NCI-H748 (cell line): ENCODE measurements at regions not wholly inside any gene's neighbourhood (a gene's known extent, or its start where the extent isn't known, plus 50 kb on each side); places are given as distances from the start of the nearest gene placed in this dataset.
A peak's percentile ranks its signal among the peaks of the same experiment; 100 is the strongest.

Experiments used
- DNase-seq: peaks from one replicate; lab custom pipeline; 2025; ENCODE audit not compliant: unreplicated experiment; lab: John Stamatoyannopoulos, UW

- no peak for DNase-seq
Observed at GRCh38 chr10:128419466-128420019, 293.3 kb upstream of the MKI67 start.

- no peak for DNase-seq
Observed at GRCh38 chr10:128420623-128421022, 294.4 kb upstream of the MKI67 start.

- no peak for DNase-seq
Observed at GRCh38 chr10:128421371-128422160, 295.3 kb upstream of the MKI67 start.

DNA sequence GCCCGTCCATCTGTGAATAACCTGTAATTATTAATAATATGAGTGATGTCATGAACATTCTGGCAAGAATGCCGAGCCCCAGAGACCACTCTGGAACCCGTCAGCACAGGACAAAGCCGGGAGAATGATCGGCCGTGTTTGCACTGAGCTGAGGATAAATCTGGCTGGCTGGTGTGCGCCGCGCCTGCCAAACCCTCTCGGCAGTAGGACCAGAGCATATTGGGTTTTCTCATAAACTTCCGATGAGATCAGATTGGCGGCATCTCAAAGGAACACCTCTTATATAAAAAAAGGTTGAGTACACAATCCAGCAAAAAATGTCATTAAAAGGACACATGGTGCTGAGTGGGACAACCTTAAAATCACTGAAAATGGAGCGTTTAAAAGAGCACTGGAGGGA lies 296.0 kb upstream of the MKI67 start:
- no peak for DNase-seq

DNA sequence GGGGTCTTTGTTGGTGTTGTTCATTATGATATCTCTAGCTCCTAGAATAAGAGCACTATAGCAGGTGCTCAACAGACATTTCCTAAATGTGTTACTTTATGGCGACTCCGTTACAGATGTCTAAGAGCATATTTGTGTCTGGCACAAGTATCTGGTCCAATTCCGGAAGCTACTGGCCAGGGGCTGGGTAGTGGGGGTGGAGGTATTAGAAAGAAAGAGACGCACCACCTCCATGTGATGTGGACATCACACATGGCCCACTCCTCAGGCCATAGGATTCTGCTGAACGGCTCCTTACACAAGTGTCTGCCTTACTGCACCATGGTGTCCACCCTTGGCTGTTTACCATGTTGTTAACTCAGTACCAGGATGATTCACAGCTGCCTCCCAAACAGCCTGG lies 296.8 kb upstream of the MKI67 start:
- DNase-seq: no peak

DNA sequence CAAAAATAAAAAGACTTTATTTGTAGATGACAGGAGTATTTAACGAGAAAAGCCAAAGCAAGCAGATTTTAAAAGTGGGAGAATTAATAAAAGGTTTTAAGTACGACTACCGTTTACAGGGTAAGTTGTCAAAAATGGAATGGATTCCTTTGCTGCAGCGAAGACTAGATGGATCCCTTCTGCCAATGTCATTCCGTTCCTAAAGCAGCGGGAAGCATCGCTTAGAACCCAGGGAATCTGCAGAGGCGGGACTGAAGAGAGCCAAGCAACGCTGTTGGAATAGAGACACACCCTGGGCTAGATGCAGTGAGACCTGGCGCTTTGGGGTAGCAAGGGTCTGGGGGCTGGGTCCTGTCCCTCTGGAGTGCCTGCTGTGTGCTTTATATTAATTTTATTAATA lies 303.1 kb upstream of the MKI67 start:
- DNase-seq: no peak

- peak; percentile 76 for DNase-seq
Observed at GRCh38 chr10:128429835-128430513, 303.8 kb upstream of the MKI67 start.

DNA sequence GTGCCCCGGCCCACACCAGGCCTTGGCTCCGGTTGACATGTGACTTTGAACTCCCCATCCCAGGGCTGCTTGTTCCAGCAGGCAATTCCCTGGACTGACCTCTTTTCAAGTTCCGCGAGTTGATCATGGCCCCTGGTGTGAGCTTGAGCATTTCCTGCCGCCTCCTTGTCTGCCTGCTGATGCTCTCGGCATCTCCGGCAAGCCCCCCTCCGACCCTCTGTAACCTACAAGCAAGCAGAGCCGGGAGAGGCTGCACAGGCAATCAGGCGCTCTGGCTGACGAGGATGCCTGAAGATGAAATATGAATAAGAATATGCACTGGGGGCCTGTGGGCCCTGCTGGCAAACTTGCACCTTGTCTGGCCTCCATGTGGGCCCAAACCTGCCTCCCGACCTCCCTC lies 304.9 kb upstream of the MKI67 start:
- DNase-seq: no peak

DNA sequence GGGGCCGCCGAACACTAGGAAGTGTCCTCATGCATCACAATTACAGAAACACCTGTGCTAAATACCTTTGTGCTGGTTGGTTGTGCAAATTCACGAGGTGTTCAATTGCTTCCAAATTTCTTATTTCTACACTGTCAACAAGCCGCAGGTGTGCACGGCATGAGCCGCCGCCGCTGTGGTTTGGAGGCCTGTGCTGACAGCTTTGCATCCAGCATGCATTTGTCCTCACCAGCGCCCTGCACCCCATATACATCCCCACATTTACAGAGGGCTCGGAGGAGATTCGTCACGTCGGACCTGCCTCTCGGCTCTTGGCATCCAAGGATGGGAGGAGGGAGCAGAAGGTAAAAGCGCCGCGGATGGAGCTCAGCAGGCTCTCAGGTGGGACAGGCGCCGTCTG lies 305.3 kb upstream of the MKI67 start:
- DNase-seq: no peak

- no peak for DNase-seq
Observed at GRCh38 chr10:128432011-128432410, 305.8 kb upstream of the MKI67 start.

DNA sequence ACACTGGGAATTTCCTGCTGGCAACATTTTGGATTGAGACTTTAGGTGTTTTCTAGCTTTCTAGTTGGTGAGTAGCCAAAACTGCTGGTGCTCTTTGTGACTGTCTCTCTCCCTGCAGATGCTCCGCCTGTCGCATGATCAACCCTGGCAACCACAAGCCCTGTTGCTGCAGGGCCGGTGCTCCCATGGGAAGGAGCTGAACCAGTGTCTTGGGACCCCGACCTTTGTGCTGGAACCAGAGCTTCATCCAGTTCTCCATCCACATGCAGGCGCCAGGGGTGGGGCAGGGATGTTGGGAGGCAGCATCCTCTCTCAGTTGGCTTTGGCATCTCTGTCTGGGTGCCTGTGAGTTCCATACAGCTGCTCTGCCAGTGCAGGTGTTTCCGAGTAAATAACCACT lies 306.2 kb upstream of the MKI67 start:
- no peak for DNase-seq

DNA sequence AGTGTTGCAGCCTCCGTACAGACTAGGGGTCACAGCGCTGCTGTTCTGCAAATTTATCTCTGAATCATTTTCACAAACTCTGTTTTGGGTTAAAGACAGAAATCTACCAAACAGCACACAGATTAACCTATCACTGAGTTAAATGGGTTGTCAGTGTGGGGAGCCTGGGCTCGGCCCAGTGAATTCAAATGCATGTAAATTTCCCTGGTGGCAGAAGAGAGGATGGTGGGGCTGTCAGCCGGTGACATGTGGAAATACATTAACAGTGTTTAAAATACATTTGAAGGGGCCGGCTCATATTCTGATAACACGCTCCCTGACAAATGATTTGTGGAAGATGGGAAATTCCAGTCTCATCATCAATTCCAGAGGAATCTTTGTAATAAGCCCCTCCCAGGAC lies 309.6 kb upstream of the MKI67 start:
- DNase-seq: no peak

DNA sequence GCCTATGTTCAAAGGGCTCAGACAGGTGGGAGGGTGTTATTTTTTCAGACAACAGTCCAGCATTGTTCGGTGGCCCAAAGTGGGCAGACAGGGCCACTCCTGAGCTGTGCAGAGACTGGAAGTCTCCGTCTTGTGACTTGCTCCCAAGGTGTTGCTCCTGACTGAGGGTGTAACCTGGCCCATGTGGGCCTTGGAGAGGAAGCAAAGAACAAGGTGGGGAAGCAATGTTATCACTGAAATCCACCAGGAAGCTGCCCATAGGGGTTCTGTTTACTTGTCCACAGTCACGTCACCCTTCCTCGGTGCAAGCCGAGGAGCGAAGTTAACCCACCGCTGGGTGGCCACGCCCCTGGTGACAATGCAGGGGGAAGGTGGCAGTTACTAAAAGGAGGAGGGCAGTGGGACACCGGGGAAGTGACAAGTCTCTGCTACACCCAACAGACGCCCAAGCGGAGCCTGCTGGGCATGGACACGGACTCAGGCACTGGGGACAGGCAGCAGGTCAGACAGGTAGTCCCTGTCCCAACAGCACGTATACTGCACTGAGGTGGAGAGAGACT lies 311.6 kb upstream of the MKI67 start:
- DNase-seq: no peak

DNA sequence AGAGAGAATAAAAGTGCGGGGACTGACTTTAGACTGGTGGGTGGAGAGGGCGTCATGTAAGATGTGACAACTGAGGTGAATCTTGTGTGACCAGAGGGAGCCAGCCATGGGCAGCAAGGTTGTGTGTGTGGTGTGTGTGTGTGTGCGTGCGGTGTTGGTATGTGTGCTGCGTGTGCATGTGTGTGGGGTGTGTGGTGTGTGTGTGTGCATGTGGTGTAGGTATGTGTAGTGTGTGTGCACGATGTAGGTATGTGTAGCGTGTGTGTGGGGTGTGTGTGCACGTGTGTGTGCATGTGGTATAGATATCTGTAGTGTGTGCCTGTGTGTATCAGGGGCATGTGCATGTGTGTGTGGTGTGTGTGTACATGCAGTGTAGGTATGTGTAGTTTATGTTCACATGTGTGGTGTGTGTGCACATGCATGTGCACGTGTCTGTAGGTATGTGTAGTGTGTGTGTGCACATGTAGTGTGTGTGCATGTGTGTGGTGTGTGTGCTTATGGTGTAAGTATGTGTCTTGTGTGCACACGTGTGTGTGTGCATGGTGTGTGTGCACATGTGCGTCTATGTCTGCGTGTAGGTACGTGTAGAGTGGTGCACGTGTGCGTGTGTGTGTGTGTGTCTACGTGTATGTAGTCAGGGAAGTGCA lies 312.3 kb upstream of the MKI67 start:
- DNase-seq: no peak

DNA sequence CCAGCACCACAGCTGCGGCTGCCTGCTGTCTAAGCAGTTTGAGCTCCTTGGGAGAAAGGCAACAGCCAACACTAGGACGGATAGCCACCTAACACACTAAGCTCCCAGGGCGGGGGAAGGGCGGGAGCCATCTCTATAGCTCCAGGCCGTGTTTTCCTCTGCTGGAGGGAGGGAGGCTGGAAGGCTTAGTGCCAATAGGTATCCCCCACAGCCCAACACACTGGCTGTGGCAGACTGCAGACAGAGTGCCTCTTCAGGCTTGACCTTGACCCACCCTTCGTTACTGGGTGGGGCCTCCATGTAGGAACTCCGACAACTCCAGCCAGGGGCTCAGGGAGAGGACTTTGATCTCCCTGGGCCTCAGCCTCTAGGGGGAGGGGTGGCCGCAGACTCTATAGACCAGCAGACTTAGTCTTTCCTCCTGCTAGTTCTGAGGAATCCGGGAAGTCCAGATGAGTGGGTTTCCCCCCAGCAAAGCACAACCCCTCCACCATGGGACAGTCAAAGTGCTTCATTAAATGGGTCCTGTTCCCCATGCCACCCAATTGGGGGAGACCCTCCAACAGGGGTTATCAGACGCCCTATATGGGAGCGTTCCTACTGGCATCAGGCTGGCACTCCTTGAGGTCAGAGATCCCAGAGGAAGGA lies 314.4 kb upstream of the MKI67 start:
- DNase-seq: no peak

DNA sequence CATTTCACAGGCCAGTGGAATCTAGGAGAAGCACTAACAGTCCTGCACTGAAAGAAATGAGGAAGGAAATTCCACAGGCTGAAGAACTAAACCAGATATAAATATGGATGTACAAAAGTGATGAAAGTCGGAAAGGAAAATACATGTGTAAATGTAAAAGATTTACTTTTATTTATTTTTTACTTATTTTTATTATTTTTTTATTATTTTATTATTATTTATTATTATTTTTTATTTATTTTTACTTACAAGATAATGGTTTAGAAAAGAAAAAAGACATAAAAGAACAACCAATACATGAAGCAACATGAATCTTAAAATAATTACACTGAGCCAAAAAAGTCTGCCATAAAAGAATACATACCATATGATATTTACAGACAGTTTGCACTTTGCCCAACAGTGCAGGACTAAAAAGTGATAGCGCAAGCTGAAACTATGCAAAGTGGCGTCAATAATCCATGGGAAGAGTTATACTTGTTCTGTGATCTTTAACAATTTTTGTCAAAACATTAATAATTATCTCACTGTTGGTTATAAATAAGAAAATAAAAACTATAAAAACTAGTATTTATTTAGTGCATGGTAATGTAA lies 317.8 kb upstream of the MKI67 start:
- no peak for DNase-seq

DNA sequence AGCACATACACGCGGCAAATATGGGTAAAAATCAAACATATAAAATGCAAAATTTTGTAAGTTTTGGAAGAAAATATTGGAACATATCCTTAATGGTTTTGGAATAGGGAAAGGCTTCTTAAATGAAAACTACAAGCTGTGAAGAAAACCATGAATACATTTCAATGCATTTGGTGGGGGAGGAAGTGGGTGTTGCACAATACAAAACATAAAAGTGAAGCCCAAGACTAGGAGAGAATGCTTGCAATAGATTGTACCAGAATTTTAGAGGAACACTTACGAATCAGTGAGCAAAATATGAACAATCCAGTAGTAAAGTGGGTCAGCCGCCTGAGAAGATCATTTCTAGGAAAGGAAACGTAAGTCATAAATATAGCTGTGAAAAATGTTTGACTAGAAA lies 322.6 kb upstream of the MKI67 start:
- DNase-seq: no peak

DNA sequence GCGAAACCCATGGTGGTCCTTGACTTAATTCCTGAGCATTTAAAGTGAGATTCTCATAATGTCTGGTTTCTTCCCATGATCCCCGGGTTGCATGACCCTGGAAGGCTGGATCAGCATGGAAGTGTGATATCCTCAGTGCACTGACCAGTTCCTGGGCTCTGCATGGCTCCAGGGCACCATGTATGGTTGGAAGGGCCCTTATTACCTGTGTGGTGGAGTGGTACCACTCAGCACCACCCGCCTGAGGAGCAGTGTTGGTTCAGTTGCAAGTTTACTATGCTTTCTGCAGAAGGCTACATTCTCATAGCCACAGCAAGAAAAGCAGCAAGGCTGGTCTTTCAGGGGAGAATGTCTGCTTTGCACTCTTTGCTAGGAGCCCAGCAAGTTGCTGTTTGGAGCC lies 325.7 kb upstream of the MKI67 start:
- no peak for DNase-seq

DNA sequence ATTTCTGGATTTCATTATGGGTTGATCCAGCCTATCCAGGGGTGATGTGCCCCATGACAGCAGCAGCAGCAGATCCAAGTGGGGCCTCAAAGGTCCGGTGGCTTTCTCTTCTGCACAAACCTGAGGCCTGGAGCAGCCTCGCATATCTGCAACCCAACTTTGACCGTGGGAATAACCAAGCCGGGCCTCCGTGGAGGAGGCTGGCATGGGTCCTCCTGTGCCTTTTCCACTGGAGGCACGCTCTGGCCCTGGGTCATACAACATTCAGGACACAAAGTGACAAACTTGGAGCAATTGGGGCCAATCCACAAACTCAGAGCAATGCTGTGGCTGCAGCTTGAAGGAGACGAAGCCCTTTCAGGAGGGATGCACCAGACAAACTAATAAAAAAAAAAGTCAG lies 330.0 kb upstream of the MKI67 start:
- no peak for DNase-seq

- DNase-seq: no peak
Observed at GRCh38 chr10:128457136-128457535, 330.9 kb upstream of the MKI67 start.

GRCh38 chr10:128461991-128462390 lies 335.8 kb upstream of the MKI67 start:
- no peak for DNase-seq
